ENCODE measurements at regions not wholly inside any gene's neighbourhood (a gene's known extent, or its start where the extent isn't known, plus 50 kb on each side); places are given as distances from the start of the nearest gene placed in this dataset.

- no peak for TF ChIP-seq POLR2AphosphoS5 (IDR thresholded peaks at IDR 0.05; ENCODE audit: low read depth, low read length)
- no peak for TF ChIP-seq FOXP2 (optimal IDR thresholded peaks at IDR 0.05; ENCODE audit: borderline replicate concordance, extremely low read depth, extremely low read length, insufficient read depth)
- TF ChIP-seq SIN3A (IDR thresholded peaks at IDR 0.05; ENCODE audit: borderline replicate concordance, insufficient read depth, low read length), result no peak
Observed at GRCh38 chr6:68158256-68158655, 476.8 kb upstream of the ADGRB3 start.
